ENCODE measurements at regions not wholly inside any gene's neighbourhood (a gene's known extent, or its start where the extent isn't known, plus 50 kb on each side); places are given as distances from the start of the nearest gene placed in this dataset.
A peak's percentile ranks its signal among the peaks of the same experiment; 100 is the strongest.

- H3K4me3 ChIP-seq (ENCODE audit: low read depth, low read length): no peak overlapping the region
- no peak for DNase-seq (ENCODE audit: low read depth)
- TF ChIP-seq CTCF (IDR thresholded peaks at IDR 0.05; ENCODE audit: insufficient read depth, low read length): no peak
Measured at GRCh38 chr3:147895509-147895908, 486.3 kb downstream of the ZIC1 start.

- no peak overlapping the region for H3K4me3 ChIP-seq (ENCODE audit: low read depth, low read length)
- no peak for DNase-seq (ENCODE audit: low read depth)
- TF ChIP-seq CTCF (IDR thresholded peaks at IDR 0.05; ENCODE audit: insufficient read depth, low read length): no peak
Measured at GRCh38 chr3:147900851-147901250, 491.7 kb downstream of the ZIC1 start.

- no peak for DNase-seq (ENCODE audit: low read depth)
- TF ChIP-seq CTCF (IDR thresholded peaks at IDR 0.05; ENCODE audit: insufficient read depth, low read length): no peak
- H3K4me3 ChIP-seq (ENCODE audit: low read depth, low read length): no peak overlapping the region
Measured at GRCh38 chr3:147903026-147903425, 493.9 kb downstream of the ZIC1 start.

GRCh38 chr3:147904421-147904820, 495.3 kb downstream of the ZIC1 start:
- H3K4me3 ChIP-seq (ENCODE audit: low read depth, low read length): no peak overlapping the region
- DNase-seq (ENCODE audit: low read depth): no peak
- TF ChIP-seq CTCF (IDR thresholded peaks at IDR 0.05; ENCODE audit: insufficient read depth, low read length): no peak

- TF ChIP-seq CTCF (IDR thresholded peaks at IDR 0.05; ENCODE audit: insufficient read depth, low read length): no peak
- peak; percentile 21 for DNase-seq (ENCODE audit: low read depth)
- H3K4me3 ChIP-seq (ENCODE audit: low read depth, low read length): no peak overlapping the region
Measured at GRCh38 chr3:147906285-147906684, 497.1 kb downstream of the ZIC1 start.

GRCh38 chr3:147914532-147914931, 505.4 kb downstream of the ZIC1 start:
- DNase-seq (ENCODE audit: low read depth): no peak
- no peak overlapping the region for H3K4me3 ChIP-seq (ENCODE audit: low read depth, low read length)
- no peak for TF ChIP-seq CTCF (IDR thresholded peaks at IDR 0.05; ENCODE audit: insufficient read depth, low read length)

- peak; percentile 79 for DNase-seq (ENCODE audit: low read depth)
- TF ChIP-seq CTCF (IDR thresholded peaks at IDR 0.05; ENCODE audit: insufficient read depth, low read length): no peak
- H3K4me3 ChIP-seq (ENCODE audit: low read depth, low read length): no peak overlapping the region
Measured at GRCh38 chr3:147915057-147915456, 505.9 kb downstream of the ZIC1 start.

Data from fibroblast of the aortic adventitia (primary cell).